GM06990 (cell line): ENCODE measurements at regions not wholly inside any gene's neighbourhood (a gene's known extent, or its start where the extent isn't known, plus 50 kb on each side); places are given as distances from the start of the nearest gene placed in this dataset.

Experiments
- DNase-seq: peaks from one replicate; pipeline ENCODE4 v3.0.0-alpha.2; 2011; ENCODE audit not compliant: insufficient read length; ENCODE audit errors: extremely low read depth
- H3K27me3 ChIP-seq: replicated peaks from 2 replicates; pipeline ENCODE4 v1.6.0; 2011; ENCODE audit warnings: low read length; ENCODE audit not compliant: control insufficient read depth, insufficient read depth
- H3K36me3 ChIP-seq: 2 replicates; pipeline ENCODE4 v1.5.1; 2011; ENCODE audit warnings: low read length; ENCODE audit not compliant: control insufficient read depth, insufficient read depth
- H3K4me3 ChIP-seq: replicated peaks from 2 replicates; pipeline ENCODE4 v1.5.1; 2011; ENCODE audit warnings: low read depth, mild to moderate bottlenecking, control low read depth, low read length
- TF ChIP-seq, protein P1 (sequence below): IDR thresholded peaks from 2 replicates; pipeline ENCODE4 v1.5.1; 2011; ENCODE audit warnings: low read length, control low read depth, mild to moderate bottlenecking, inconsistent platforms; ENCODE audit not compliant: insufficient read depth, poor library complexity, severe bottlenecking

DNA sequence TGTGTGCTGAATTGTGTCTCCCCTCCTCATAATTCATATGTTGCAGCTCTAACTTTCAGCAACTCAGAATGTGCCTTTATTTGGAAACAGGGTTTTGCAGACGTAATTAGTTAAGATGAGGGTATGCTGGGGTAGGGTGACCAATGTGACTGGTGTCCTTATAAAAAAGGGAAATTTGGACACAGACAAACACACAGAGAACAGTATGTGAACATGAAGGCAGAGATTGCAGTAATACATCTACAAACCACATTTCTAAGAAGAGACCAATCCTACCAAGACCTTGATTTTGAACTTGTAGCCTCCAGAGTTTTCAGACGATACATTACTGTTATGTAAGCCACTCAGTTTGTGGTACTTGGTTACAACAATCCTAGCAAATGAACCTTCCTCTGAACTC is 817.8 kb downstream of the TUSC7 start:
- TF ChIP-seq, protein P1, sequence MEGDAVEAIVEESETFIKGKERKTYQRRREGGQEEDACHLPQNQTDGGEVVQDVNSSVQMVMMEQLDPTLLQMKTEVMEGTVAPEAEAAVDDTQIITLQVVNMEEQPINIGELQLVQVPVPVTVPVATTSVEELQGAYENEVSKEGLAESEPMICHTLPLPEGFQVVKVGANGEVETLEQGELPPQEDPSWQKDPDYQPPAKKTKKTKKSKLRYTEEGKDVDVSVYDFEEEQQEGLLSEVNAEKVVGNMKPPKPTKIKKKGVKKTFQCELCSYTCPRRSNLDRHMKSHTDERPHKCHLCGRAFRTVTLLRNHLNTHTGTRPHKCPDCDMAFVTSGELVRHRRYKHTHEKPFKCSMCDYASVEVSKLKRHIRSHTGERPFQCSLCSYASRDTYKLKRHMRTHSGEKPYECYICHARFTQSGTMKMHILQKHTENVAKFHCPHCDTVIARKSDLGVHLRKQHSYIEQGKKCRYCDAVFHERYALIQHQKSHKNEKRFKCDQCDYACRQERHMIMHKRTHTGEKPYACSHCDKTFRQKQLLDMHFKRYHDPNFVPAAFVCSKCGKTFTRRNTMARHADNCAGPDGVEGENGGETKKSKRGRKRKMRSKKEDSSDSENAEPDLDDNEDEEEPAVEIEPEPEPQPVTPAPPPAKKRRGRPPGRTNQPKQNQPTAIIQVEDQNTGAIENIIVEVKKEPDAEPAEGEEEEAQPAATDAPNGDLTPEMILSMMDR = no peak
- H3K27me3 ChIP-seq = no peaks in the 10 kb centered on the region
- H3K36me3 ChIP-seq = no peaks in the 10 kb centered on the region
- no peak overlapping the region for H3K4me3 ChIP-seq
- no peak for DNase-seq

DNA sequence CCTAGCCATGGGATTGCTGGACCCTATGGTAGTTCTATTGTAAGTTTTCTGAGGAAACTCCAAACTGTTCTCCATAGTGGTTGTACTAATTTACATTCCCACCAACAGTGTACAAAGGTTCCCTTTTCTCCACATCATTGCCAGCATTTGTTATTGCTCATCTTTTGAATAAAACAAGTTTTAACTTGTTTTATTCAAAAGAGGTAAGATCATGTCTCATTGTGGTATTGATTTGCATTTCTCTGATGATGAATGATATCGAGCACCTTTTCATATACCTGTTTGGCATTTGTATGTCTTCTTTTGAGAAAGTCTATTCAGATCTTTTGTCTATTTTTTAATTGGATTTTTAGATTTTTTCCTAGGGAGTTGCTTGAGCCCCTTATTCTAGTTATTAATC is 819.1 kb downstream of the TUSC7 start:
- Histone ChIP-seq H3K27me3 (no peaks in the 10 kb centered on the region), H3K4me3 (no peak overlapping the region), H3K36me3 (no peaks in the 10 kb centered on the region)
- DNase-seq = no peak
- TF ChIP-seq, protein P1 = no peak

DNA sequence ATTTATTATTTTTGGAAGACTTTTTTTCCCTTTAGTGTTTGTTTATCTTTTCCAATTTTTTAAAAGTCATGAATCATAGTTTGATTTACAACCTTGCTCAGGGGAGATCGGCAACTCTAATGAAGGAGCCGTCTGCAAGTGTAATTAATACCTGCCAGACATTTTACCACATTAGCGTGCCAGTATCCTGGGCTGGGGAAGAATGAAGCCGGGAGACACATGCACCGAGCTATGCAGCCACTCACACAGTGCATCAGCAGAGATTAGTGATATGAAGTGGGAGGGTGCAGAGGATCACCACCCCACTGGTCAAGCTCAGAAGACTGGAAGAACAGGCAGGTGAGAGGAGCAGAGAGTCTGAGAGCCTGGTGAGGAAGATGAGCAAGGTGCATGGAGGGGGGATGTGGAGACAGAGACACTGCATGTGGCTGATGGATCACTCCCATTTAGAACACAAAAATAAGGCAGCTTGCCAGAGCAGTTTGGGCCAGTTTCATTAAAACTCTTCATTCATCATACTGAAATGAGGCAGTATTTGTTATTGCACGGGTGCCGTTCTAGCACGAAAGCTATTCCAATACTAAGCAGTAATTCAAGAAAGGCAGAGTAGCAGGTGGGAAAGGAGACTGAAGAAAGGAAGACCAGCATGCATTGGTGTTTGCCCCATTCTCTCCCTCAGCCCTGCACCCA is 821.6 kb downstream of the TUSC7 start:
- Histone ChIP-seq H3K36me3 (no peaks in the 10 kb centered on the region), H3K27me3 (no peaks in the 10 kb centered on the region), H3K4me3 (no peak overlapping the region)
- TF ChIP-seq, protein P1 = no peak
- DNase-seq = no peak

DNA sequence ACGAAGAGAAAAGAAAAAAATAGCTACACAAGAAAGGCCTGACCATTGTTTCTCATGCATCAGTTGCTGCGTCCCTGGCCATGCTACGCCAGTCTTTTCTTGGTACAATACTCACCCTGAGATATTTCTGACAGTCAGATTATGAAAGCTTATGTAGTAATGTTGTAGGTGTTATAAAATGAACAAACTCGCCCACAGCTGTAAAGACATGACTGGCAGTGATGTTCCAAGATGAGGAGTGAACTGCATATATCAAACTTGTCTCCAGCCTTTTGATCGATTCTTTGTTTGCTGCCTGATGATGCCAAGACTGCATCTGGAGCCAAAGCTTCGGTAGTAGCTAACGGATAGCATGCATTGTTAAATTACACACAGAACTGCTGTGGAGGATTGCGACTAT is 822.7 kb downstream of the TUSC7 start:
- H3K27me3 ChIP-seq = no peaks in the 10 kb centered on the region
- H3K4me3 ChIP-seq = no peak overlapping the region
- TF ChIP-seq, protein P1 = no peak
- no peak for DNase-seq
- H3K36me3 ChIP-seq = no peaks in the 10 kb centered on the region

DNA sequence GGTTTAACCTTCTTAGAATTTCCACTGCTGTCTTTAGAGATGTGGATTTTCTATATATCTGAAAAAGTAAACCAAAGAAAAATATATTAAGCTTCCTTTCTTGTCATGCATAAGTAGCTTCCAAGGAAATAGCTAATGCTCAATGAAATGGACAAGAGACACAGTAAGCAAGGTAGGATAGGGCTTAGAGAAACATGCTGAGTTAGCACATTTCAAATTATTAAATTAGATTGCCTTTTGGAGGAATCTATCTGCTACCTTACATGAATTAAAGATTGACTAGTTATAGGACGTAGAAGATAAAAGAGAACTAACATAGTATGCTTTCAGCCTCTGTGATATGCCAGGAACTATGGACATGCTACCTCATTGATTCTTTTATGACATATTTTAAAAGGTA is 824.6 kb downstream of the TUSC7 start:
- no peak for DNase-seq
- Histone ChIP-seq H3K4me3 (no peak overlapping the region), H3K36me3 (no peaks in the 10 kb centered on the region), H3K27me3 (no peaks in the 10 kb centered on the region)
- TF ChIP-seq, protein P1 = no peak

DNA sequence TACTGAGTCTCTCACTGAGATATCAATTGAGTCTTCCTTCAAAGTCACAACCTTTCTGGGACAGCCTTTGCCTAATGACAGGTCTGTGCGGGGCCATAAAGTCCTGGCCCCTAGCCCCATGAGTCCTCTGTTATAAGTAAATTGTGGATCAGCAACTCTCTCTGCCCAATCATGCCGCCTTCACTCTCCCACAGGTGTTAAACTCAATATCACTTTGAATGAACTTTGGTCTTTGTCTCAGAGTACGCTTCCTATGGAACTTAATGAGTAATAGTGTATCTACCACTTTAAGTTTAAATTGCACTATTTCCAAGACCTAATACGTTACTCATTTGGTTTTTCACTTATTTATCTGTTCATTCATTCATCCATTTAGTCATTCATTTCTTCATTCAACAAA is 826.4 kb downstream of the TUSC7 start:
- Histone ChIP-seq H3K27me3 (no peaks in the 10 kb centered on the region), H3K36me3 (no peaks in the 10 kb centered on the region), H3K4me3 (no peak overlapping the region)
- TF ChIP-seq, protein P1 = no peak
- no peak for DNase-seq
